H1 (cell line): ENCODE measurements at regions not wholly inside any gene's neighbourhood (a gene's known extent, or its start where the extent isn't known, plus 50 kb on each side); places are given as distances from the start of the nearest gene placed in this dataset.

Source experiments
- CTCF ChIA-PET: fragments of 300-600 bp; sonication (Branson Sonifier 250); formaldehyde crosslinking; loops from one replicate; lab custom pipeline; 2021; ENCODE audit not compliant: partially characterized antibody; lab: Charles Lee
- POLR2A ChIA-PET: fragments of 300-600 bp; sonication (Branson Sonifier 250); formaldehyde crosslinking; loops from one replicate; lab custom pipeline; 2021; ENCODE audit warnings: inconsistent platforms; ENCODE audit not compliant: partially characterized antibody; lab: Charles Lee
- DNase-seq, 2 experiments: peaks; one replicate each; pipeline versions ENCODE4 v3.0.0 to v3.0.0-alpha.2; 2010 to 2022; ENCODE audit warnings: low spot score in 2 of 2, low read depth in 1 of 2, mixed read lengths in 1 of 2
- FAIRE-seq: peaks from 2 replicates; lab custom pipeline; 2011; peaks lifted over from hg19 to GRCh38; lab: Jason Lieb, UNC
- H2AFZ ChIP-seq: 2 replicates; pipeline ENCODE4 v1.8.1; 2012; ENCODE audit warnings: low read length, inconsistent platforms
- H2AK5ac ChIP-seq: 2 replicates; pipeline ENCODE4 v1.6.1; 2013; ENCODE audit warnings: low read depth, low read length
- H2BK120ac ChIP-seq: replicated peaks from 2 replicates; pipeline ENCODE3; 2013; ENCODE audit warnings: low read depth, low read length, inconsistent platforms
- H2BK12ac ChIP-seq: 2 replicates; pipeline ENCODE4 v1.6.1; 2013; ENCODE audit warnings: low read depth, low read length
- H2BK15ac ChIP-seq: 2 replicates; pipeline ENCODE4 v1.6.1; 2013; ENCODE audit warnings: low read length
- H2BK20ac ChIP-seq: 2 replicates; pipeline ENCODE4 v1.6.1; 2013; ENCODE audit warnings: low read length
- H2BK5ac ChIP-seq: 2 replicates; pipeline ENCODE4 v1.6.1; 2013; ENCODE audit warnings: low read depth, low read length
- H3K14ac ChIP-seq: 2 replicates; pipeline ENCODE4 v1.6.1; 2013; ENCODE audit warnings: inconsistent platforms; ENCODE audit not compliant: insufficient read length
- H3K18ac ChIP-seq: 2 replicates; pipeline ENCODE4 v1.6.1; 2013; ENCODE audit warnings: low read length; ENCODE audit errors: extremely low read depth
- H3K23ac ChIP-seq: 2 replicates; pipeline ENCODE4 v1.6.1; 2013; ENCODE audit warnings: inconsistent platforms; ENCODE audit not compliant: insufficient read length
- H3K23me2 ChIP-seq: 2 replicates; pipeline ENCODE4 v1.6.1; 2013; ENCODE audit warnings: low read depth, low read length
- H3K27ac ChIP-seq: 2 replicates; pipeline ENCODE4 v1.6.1; 2011; ENCODE audit warnings: low read depth, low read length, inconsistent platforms
- H3K27me3 ChIP-seq, 4 experiments: replicated peaks in 1 of 4; 1 replicate in 1 of 4; 2 replicates in 3 of 4; pipeline versions ENCODE4 v1.6.1 to v1.8.1; 2011 to 2013; ENCODE audit warnings: low read length in 3 of 4, mild to moderate bottlenecking in 3 of 4, inconsistent platforms in 2 of 4, mixed read lengths in 2 of 4, moderate library complexity in 1 of 4; ENCODE audit not compliant: control insufficient read depth in 3 of 4, insufficient read depth in 3 of 4; ENCODE audit errors: extremely low read depth in 1 of 4
- H3K36me3 ChIP-seq, 4 experiments: 2 replicates each; pipeline versions ENCODE4 v1.6.1 to v1.8.1; 2011 to 2013; ENCODE audit warnings: mild to moderate bottlenecking in 4 of 4, low read length in 3 of 4, moderate library complexity in 2 of 4, control low read depth in 1 of 4, inconsistent platforms in 1 of 4; ENCODE audit not compliant: insufficient read depth in 4 of 4, control insufficient read depth in 2 of 4
- H3K4ac ChIP-seq: replicated peaks from 2 replicates; pipeline ENCODE3; 2013; ENCODE audit warnings: low read length, low read depth, mixed read lengths, inconsistent platforms; ENCODE audit not compliant: insufficient read length
- H3K4me1 ChIP-seq, 4 experiments: replicated peaks in 1 of 4; 1 replicate in 1 of 4; 2 replicates in 3 of 4; pipeline versions ENCODE4 v1.6.1 to v1.8.1; 2011 to 2013; ENCODE audit warnings: low read length in 3 of 4, inconsistent platforms in 2 of 4, mixed read lengths in 1 of 4; ENCODE audit not compliant: insufficient read depth in 4 of 4, control insufficient read depth in 3 of 4
- H3K4me2 ChIP-seq, 2 experiments: 2 replicates each; pipeline versions ENCODE4 v1.6.1 to v1.8.1; 2011 to 2013; ENCODE audit warnings: low read depth in 2 of 2, low read length in 2 of 2, control low read depth in 1 of 2, inconsistent platforms in 1 of 2, mild to moderate bottlenecking in 1 of 2; ENCODE audit not compliant: insufficient read depth in 1 of 2
- H3K4me3 ChIP-seq, 4 experiments: fragments of 200-600, 300-600 bp in 1 of 4; sonication (generic), shearing (Covaris generic), sonication (Bioruptor Twin) in 1 of 4; 2 replicates each; pipeline versions ENCODE4 v1.5.1 to v1.8.1; 2011 to 2016; ENCODE audit warnings: low read length in 4 of 4, low read depth in 3 of 4, control low read depth in 2 of 4, inconsistent platforms in 2 of 4, mild to moderate bottlenecking in 2 of 4, mixed read lengths in 1 of 4, moderate library complexity in 1 of 4; ENCODE audit not compliant: insufficient read depth in 2 of 4; ENCODE audit errors: extremely low read depth in 1 of 4
- H3K56ac ChIP-seq: replicated peaks from 2 replicates; pipeline ENCODE3; 2013; ENCODE audit warnings: low read depth, mild to moderate bottlenecking, mixed read lengths, low read length, inconsistent platforms; ENCODE audit not compliant: insufficient read length
- H3K79me1 ChIP-seq: 2 replicates; pipeline ENCODE4 v1.6.1; 2013; ENCODE audit warnings: low read depth, low read length, control low read depth
- H3K79me2 ChIP-seq, 2 experiments: 2 replicates each; pipeline versions ENCODE4 v1.6.1 to v1.8.1; 2012 to 2013; ENCODE audit warnings: low read length in 2 of 2, mild to moderate bottlenecking in 2 of 2, inconsistent platforms in 1 of 2; ENCODE audit not compliant: insufficient read depth in 2 of 2, control insufficient read depth in 1 of 2
- H3K9ac ChIP-seq, 4 experiments: replicated peaks in 1 of 4; 1 replicate in 1 of 4; 2 replicates in 3 of 4; pipeline versions ENCODE4 v1.6.1 to v1.8.1; 2011 to 2013; ENCODE audit warnings: low read depth in 3 of 4, low read length in 3 of 4, control low read depth in 2 of 4, mild to moderate bottlenecking in 2 of 4, moderate library complexity in 2 of 4, inconsistent platforms in 1 of 4; ENCODE audit errors: extremely low read depth in 1 of 4
- H3K9me3 ChIP-seq, 2 experiments: 2 replicates each; pipeline versions ENCODE4 v1.6.1 to v1.8.1; 2012 to 2013; ENCODE audit warnings: mild to moderate bottlenecking in 2 of 2, moderate library complexity in 2 of 2, control low read depth in 1 of 2, inconsistent platforms in 1 of 2, low read depth in 1 of 2, low read length in 1 of 2, mixed read lengths in 1 of 2; ENCODE audit not compliant: insufficient read depth in 2 of 2
- H4K20me1 ChIP-seq, 2 experiments: replicated peaks in 1 of 2; 2 replicates each; pipeline versions ENCODE3 to v1.8.1; 2011 to 2013; ENCODE audit warnings: inconsistent platforms in 2 of 2, low read length in 2 of 2, mild to moderate bottlenecking in 1 of 2; ENCODE audit not compliant: insufficient read depth in 2 of 2, control insufficient read depth in 1 of 2
- H4K5ac ChIP-seq: 2 replicates; pipeline ENCODE4 v1.6.1; 2013; ENCODE audit warnings: low read length, low read depth, mixed read lengths, inconsistent platforms; ENCODE audit not compliant: insufficient read length
- H4K8ac ChIP-seq: 2 replicates; pipeline ENCODE4 v1.8.0; 2013; ENCODE audit warnings: mild to moderate bottlenecking, moderate library complexity, low read length, inconsistent platforms; ENCODE audit not compliant: insufficient read depth; ENCODE audit errors: extremely low read depth
- H4K91ac ChIP-seq: replicated peaks from 2 replicates; pipeline ENCODE3; 2013; ENCODE audit warnings: low read length, mixed read lengths, inconsistent platforms; ENCODE audit not compliant: insufficient read length
- BACH1 ChIP-seq: IDR thresholded peaks from 2 replicates; pipeline ENCODE4 v1.6.1; 2012; ENCODE audit warnings: low read length, improper control_type of control experiment
- CHD1 ChIP-seq: IDR thresholded peaks from 2 replicates; pipeline ENCODE4 v1.6.1; 2012; ENCODE audit warnings: low read depth, low read length, improper control_type of control experiment
- GTF2F1 ChIP-seq: IDR thresholded peaks from 2 replicates; pipeline ENCODE4 v1.6.1; 2012; ENCODE audit warnings: low read depth, low read length, improper control_type of control experiment, borderline replicate concordance
- JUN ChIP-seq: IDR thresholded peaks from 2 replicates; pipeline ENCODE4 v1.6.1; 2011; ENCODE audit warnings: low read depth, mild to moderate bottlenecking, improper control_type of control experiment, low read length
- SP1 ChIP-seq: IDR thresholded peaks from 2 replicates; pipeline ENCODE4 v1.6.1; 2011; ENCODE audit warnings: low read depth, low read length
- TCF12 ChIP-seq: IDR thresholded peaks from 2 replicates; pipeline ENCODE4 v1.6.1; 2011; ENCODE audit warnings: low read depth, mild to moderate bottlenecking, low read length
- WGBS, 2 experiments: shearing (Covaris generic) in 1 of 2; methylation state at CpG; one replicate each; pipeline versions ENCODE4 v1.1.6 to v1.1.7; 2013 to 2015; ENCODE audit warnings: low lambda C conversion rate in 2 of 2, mixed read lengths in 2 of 2, inconsistent platforms in 1 of 2, low coverage in 1 of 2, missing lambda C conversion rate in 1 of 2; ENCODE audit not compliant: insufficient replicate concordance in 2 of 2, insufficient coverage in 1 of 2, insufficient read length in 1 of 2; ENCODE audit errors: extremely low coverage in 1 of 2, missing lambda C conversion rate in 1 of 2; 5-methylcytosine and 5-hydroxymethylcytosine counted together

DNA sequence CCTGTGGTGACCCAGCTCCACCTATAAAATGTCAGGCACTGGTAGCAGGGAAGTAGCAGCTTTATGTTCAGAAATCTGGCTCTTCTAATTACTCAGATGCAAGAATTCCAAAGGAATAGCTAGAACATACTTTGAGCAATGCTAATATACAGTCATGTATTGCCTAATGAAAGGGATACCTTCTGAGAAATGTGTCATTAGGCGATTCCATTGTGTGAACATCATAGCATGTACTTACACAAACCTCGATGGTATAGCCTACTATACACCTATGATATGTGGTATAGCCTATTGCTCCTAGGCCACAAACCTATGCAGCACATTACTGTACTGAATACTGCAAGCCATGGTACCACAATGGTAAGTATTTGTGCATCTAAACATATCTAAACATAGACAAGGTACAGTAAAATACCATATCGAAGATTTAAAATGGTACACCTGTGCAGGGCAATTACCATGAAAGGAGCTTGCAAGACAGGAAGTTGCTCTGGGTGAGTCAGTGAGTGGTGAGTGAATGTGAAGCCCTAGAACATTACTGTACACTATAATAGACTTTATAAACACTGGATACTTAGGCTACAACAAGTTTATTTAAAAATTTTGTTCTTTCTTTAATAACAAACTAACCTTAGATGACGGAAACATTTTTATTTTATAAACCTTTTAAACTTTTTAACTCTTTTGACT, 50.3 kb upstream of the ETAA1 start:
- H2AK5ac ChIP-seq, result no peak overlapping the region
- no peaks in the 10 kb centered on the region for H3K4me1 ChIP-seq

More for the DNA sequence above, 50.3 kb upstream of the ETAA1 start:
- no peak overlapping the region for H3K56ac ChIP-seq
- no peaks in the 10 kb centered on the region for H3K79me1 ChIP-seq
- H3K36me3 ChIP-seq, result no peaks in the 10 kb centered on the region
- H2BK12ac ChIP-seq, result no peak overlapping the region
- no peaks in the 10 kb centered on the region for H3K23me2 ChIP-seq
- H3K4ac ChIP-seq, result no peak overlapping the region
- ChIA-PET POLR2A (interaction anchor here (0.9 to 1.9 kb wide), 6 partner anchors 7 to 131 kb away, joined by 3 to 5 read pairs (median 4); partner anchors contain the start of gene ETAA1), CTCF (no interaction called here)
- H4K8ac ChIP-seq, result no peak overlapping the region
- no peak overlapping the region for H3K23ac ChIP-seq
- H3K18ac ChIP-seq, result no peak overlapping the region
- no peak overlapping the region for H2BK5ac ChIP-seq
- H3K27ac ChIP-seq, result no peak overlapping the region
- H3K14ac ChIP-seq, result no peak overlapping the region
- no peaks in the 10 kb centered on the region for H4K20me1 ChIP-seq
- H2AFZ ChIP-seq, result no peak overlapping the region
- no peak overlapping the region for H3K9ac ChIP-seq
- no peak overlapping the region for H3K4me3 ChIP-seq
- no peak for DNase-seq
- no peak overlapping the region for H2BK20ac ChIP-seq
- no peak for TF ChIP-seq GTF2F1
- no peak for TF ChIP-seq JUN
- no peak for TF ChIP-seq TCF12
- TF ChIP-seq CHD1, result no peak
- TF ChIP-seq SP1, result no peak
- no peak for TF ChIP-seq BACH1
- H3K79me2 ChIP-seq, result no peaks in the 10 kb centered on the region
- H3K9me3 ChIP-seq, result peaks cover 12% of the 10 kb centered on the region in 2 experiments
- no peak overlapping the region for H4K91ac ChIP-seq
- H2BK120ac ChIP-seq, result no peak overlapping the region
- 85 to 100% methylated on average over 1 to 4 of the region's 4 CpGs for WGBS, 2 experiments
- no peaks in the 10 kb centered on the region for H3K27me3 ChIP-seq
- no peak overlapping the region for H2BK15ac ChIP-seq
- H4K5ac ChIP-seq, result no peak overlapping the region
- no peak overlapping the region for H3K4me2 ChIP-seq
- FAIRE-seq, result no peak
